SU-DHL-6 (cell line): ENCODE measurements at regions not wholly inside any gene's neighbourhood (a gene's known extent, or its start where the extent isn't known, plus 50 kb on each side); places are given as distances from the start of the nearest gene placed in this dataset.

ENCODE experiments used
- EZH2phosphoT487 ChIP-seq: fragments of 200-600 bp; sonication (generic), shearing (Covaris generic); conservative IDR thresholded peaks from 2 replicates; pipeline ENCODE4 v1.6.1; 2018; ENCODE audit warnings: mild to moderate bottlenecking, antibody characterized with exemption, low read length, moderate library complexity, mixed read lengths
- TF ChIP-seq, protein P1 (sequence below): fragments of 200-600 bp; sonication (generic); IDR thresholded peaks from one replicate; pipeline ENCODE4 v1.5.1; 2017; ENCODE audit warnings: antibody characterized with exemption, mild to moderate bottlenecking, low read length, moderate library complexity; ENCODE audit not compliant: insufficient read depth, poor library complexity, severe bottlenecking

DNA sequence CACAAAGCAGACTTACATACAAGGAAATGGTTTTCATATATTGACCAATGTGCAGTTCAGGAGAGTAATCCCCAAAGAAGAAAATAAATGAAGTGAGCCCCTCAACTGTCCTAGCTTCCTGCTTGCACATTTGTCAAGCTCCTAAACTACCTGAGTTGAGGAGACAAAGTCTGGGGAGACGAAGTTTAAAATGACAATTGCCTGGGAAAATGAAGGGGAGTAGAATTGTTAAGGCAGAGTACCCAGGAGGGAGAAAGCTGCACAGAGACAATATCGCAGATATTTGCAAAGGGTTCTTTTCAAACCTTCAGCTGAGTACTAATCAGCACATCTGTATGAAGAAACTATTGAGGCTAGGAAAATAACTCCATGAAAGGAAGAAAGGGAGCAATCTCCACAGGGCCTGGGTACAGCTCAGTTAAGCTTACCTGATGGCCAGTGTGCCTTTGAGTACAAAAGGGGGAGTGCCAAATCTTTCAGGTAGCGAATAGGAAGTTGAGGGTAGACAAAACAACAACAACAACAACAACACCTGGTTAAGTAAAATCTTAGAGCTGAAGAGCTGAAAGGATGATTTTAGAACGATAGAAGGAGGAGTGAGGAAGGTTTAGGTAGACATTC lies 1700.1 kb upstream of the PRR20A start:
- TF ChIP-seq, protein P1, sequence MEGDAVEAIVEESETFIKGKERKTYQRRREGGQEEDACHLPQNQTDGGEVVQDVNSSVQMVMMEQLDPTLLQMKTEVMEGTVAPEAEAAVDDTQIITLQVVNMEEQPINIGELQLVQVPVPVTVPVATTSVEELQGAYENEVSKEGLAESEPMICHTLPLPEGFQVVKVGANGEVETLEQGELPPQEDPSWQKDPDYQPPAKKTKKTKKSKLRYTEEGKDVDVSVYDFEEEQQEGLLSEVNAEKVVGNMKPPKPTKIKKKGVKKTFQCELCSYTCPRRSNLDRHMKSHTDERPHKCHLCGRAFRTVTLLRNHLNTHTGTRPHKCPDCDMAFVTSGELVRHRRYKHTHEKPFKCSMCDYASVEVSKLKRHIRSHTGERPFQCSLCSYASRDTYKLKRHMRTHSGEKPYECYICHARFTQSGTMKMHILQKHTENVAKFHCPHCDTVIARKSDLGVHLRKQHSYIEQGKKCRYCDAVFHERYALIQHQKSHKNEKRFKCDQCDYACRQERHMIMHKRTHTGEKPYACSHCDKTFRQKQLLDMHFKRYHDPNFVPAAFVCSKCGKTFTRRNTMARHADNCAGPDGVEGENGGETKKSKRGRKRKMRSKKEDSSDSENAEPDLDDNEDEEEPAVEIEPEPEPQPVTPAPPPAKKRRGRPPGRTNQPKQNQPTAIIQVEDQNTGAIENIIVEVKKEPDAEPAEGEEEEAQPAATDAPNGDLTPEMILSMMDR, result no peak
- no peak for TF ChIP-seq EZH2phosphoT487
